Gastrocnemius medialis (tissue), 4 donors: ENCODE measurements at regions not wholly inside any gene's neighbourhood (a gene's known extent, or its start where the extent isn't known, plus 50 kb on each side); places are given as distances from the start of the nearest gene placed in this dataset.

Experiments
- CTCF ChIP-seq, 5 experiments: fragments of 450-650 bp in 3 of 5; fragments of 200-600 bp in 2 of 5; sonication (generic) in 2 of 5; IDR thresholded peaks in 4 of 5; conservative IDR thresholded peaks in 1 of 5; 1 replicate in 4 of 5; 2 replicates in 1 of 5; pipeline ENCODE4 v1.5.1; 2016 to 2019; ENCODE audit warnings: antibody characterized with exemption in 5 of 5, mild to moderate bottlenecking in 3 of 5, moderate library complexity in 3 of 5
- POLR2A ChIP-seq, 2 donors: fragments of 450-650 bp; IDR thresholded peaks; one replicate each; pipeline ENCODE4 v1.6.1; 2017; ENCODE audit warnings: antibody characterized with exemption in 2 of 2, mild to moderate bottlenecking in 2 of 2, moderate library complexity in 2 of 2

GRCh38 chr2:20513946-20514345, 67.1 kb downstream of the RHOB start:
- TF ChIP-seq CTCF (IDR thresholded peaks at IDR 0.05 in 4 of 5, conservative IDR thresholded peaks at IDR 0.05 in 1 of 5) (no peak), POLR2A (IDR thresholded peaks at IDR 0.05) (no peak)
